ENCODE measurements at regions not wholly inside any gene's neighbourhood (a gene's known extent, or its start where the extent isn't known, plus 50 kb on each side); places are given as distances from the start of the nearest gene placed in this dataset.

GRCh38 chr7:49111706-49112105, 187.4 kb downstream of the CDC14C start:
- Mint-ChIP-seq H3K27ac (no peak overlapping the region), H3K4me1 (peaks cover 7% of the 10 kb centered on the region; the same call in 1 of the 2 replicates), H3K36me3 (peaks cover 29% of the 10 kb centered on the region), H3K4me3 (no peak overlapping the region), H3K9me3 (peaks cover 47% of the 10 kb centered on the region), H3K27me3 (ENCODE audit: low read depth) (peaks cover 2% of the 10 kb centered on the region)
- TF ChIP-seq ZNF416 (CRISPR knock-in tag; IDR thresholded peaks at IDR 0.05) (no peak), ZNF219 (CRISPR knock-in tag; IDR thresholded peaks at IDR 0.05; ENCODE audit: borderline replicate concordance) (no peak), JAZF1 (CRISPR knock-in tag; IDR thresholded peaks at IDR 0.05) (no peak), NR2C2 (CRISPR knock-in tag; IDR thresholded peaks at IDR 0.05) (no peak), ATF1 (CRISPR knock-in tag; IDR thresholded peaks at IDR 0.05) (no peak), ZNF232 (CRISPR knock-in tag; IDR thresholded peaks at IDR 0.05) (no peak), SOX15 (CRISPR knock-in tag; IDR thresholded peaks at IDR 0.05) (no peak), AFF4 (CRISPR knock-in tag; IDR thresholded peaks at IDR 0.05; ENCODE audit: borderline replicate concordance) (no peak), NR3C1 (CRISPR knock-in tag; conservative IDR thresholded peaks at IDR 0.05; ENCODE audit: low read depth) (no peak), GRHL2 (CRISPR knock-in tag; IDR thresholded peaks at IDR 0.05; ENCODE audit: insufficient replicate concordance, severe bottlenecking) (no peak)
- DNase-seq (ENCODE audit: low spot score) (no peak), ATAC-seq (no peak)
- ChIA-PET POLR2A (no interaction called here), CTCF (interaction anchor here (1.2 kb wide), 1 partner anchor 110 kb away, joined by 5 read pairs; no protein-coding TSS in a partner anchor)

- ChIA-PET POLR2A (no interaction called here), CTCF (interaction anchor here (1.2 kb wide), 1 partner anchor 111 kb away, joined by 5 read pairs; no protein-coding TSS in a partner anchor)
- Mint-ChIP-seq H3K4me1 (peaks cover 7% of the 10 kb centered on the region; the same call in 1 of the 2 replicates), H3K36me3 (peaks cover 27% of the 10 kb centered on the region), H3K4me3 (no peak overlapping the region), H3K9me3 (peaks cover 42% of the 10 kb centered on the region), H3K27ac (no peak overlapping the region), H3K27me3 (ENCODE audit: low read depth) (peaks cover 2% of the 10 kb centered on the region)
- no peak for TF ChIP-seq JAZF1 (CRISPR knock-in tag; IDR thresholded peaks at IDR 0.05)
- ATAC-seq: peak; percentile 78
- DNase-seq (ENCODE audit: low spot score): no peak
These were observed 187.9 kb downstream of the CDC14C start for GRCh38 chr7:49112222-49112621.

- ChIA-PET CTCF (interaction anchor here (1.2 kb wide), 1 partner anchor 111 kb away, joined by 5 read pairs; no protein-coding TSS in a partner anchor), POLR2A (no interaction called here)
- peak overlapping the region; percentile 37; the same call in 1 of the 2 replicates for H3K27ac Mint-ChIP-seq
These were observed 188.3 kb downstream of the CDC14C start for GRCh38 chr7:49112647-49113046.

More at GRCh38 chr7:49112647-49113046, 188.3 kb downstream of the CDC14C start:
- Mint-ChIP-seq H3K4me3 (no peak overlapping the region), H3K36me3 (peaks cover 24% of the 10 kb centered on the region), H3K27me3 (ENCODE audit: low read depth) (peaks cover 2% of the 10 kb centered on the region), H3K9me3 (peaks cover 38% of the 10 kb centered on the region), H3K4me1 (peaks cover 7% of the 10 kb centered on the region; the same call in 1 of the 2 replicates)
- DNase-seq (ENCODE audit: low spot score) (no peak), ATAC-seq (no peak)
- no peak for TF ChIP-seq ATF3 (CRISPR knock-in tag; conservative IDR thresholded peaks at IDR 0.05)
- TF ChIP-seq MXD4 (CRISPR knock-in tag; IDR thresholded peaks at IDR 0.05; ENCODE audit: borderline replicate concordance): no peak
- no peak for TF ChIP-seq HMGA2 (CRISPR knock-in tag; IDR thresholded peaks at IDR 0.05)
- no peak for TF ChIP-seq ATF6 (CRISPR knock-in tag; IDR thresholded peaks at IDR 0.05)
- no peak for TF ChIP-seq SOX15 (CRISPR knock-in tag; IDR thresholded peaks at IDR 0.05)
- TF ChIP-seq STAT6 (CRISPR knock-in tag; conservative IDR thresholded peaks at IDR 0.05; ENCODE audit: low read depth): no peak
- no peak for TF ChIP-seq GTF2I (CRISPR knock-in tag; conservative IDR thresholded peaks at IDR 0.05)
